ENCODE measurements at regions not wholly inside any gene's neighbourhood (a gene's known extent, or its start where the extent isn't known, plus 50 kb on each side); places are given as distances from the start of the nearest gene placed in this dataset.

DNA sequence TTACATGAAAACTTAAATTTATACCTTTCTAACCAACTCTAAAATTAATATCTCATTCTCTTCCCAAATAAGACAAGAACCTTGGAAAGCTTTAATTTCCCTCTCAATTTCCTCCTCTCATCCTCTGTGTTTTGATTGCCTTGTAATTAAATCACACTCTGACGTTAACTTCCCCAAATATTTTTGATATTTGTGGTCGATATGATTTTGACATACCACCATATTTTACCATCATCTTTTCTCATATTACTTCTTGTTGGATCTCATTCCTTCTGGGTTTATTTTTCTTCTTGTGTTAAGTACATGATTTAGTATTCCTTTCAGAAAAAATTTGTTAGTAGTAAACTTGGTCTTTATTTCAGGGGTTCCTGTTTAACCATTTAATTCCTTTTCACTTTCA is 69.6 kb downstream of the RDH14 start:
- peaks cover 10% of the 10 kb centered on the region for H3K27me3 Mint-ChIP-seq (ENCODE audit: low read depth)
- H3K4me1 Mint-ChIP-seq (ENCODE audit: low read depth): peaks cover 10% of the 10 kb centered on the region
- DNase-seq (ENCODE audit: low spot score): no peak
- H3K9me3 Mint-ChIP-seq (ENCODE audit: low read depth): no peaks in the 10 kb centered on the region
- H3K27ac Mint-ChIP-seq (ENCODE audit: unreplicated experiment): no peak overlapping the region
- H3K4me3 Mint-ChIP-seq (ENCODE audit: unreplicated experiment): no peak overlapping the region
- no peaks in the 10 kb centered on the region for H3K36me3 Mint-ChIP-seq (ENCODE audit: low read depth)
- no peak for TF ChIP-seq CTCF (IDR thresholded peaks at IDR 0.05)

GRCh38 chr2:18487106-18487913 is 73.1 kb downstream of the RDH14 start:
- DNase-seq (ENCODE audit: low spot score): no peak
- no peak overlapping the region for H3K27ac Mint-ChIP-seq (ENCODE audit: unreplicated experiment)
- no peaks in the 10 kb centered on the region for H3K36me3 Mint-ChIP-seq (ENCODE audit: low read depth)
- peaks cover 3% of the 10 kb centered on the region for H3K4me1 Mint-ChIP-seq (ENCODE audit: low read depth)
- no peaks in the 10 kb centered on the region for H3K9me3 Mint-ChIP-seq (ENCODE audit: low read depth)
- H3K4me3 Mint-ChIP-seq (ENCODE audit: unreplicated experiment): no peak overlapping the region
- H3K27me3 Mint-ChIP-seq (ENCODE audit: low read depth): no peaks in the 10 kb centered on the region
- no peak for TF ChIP-seq CTCF (IDR thresholded peaks at IDR 0.05)

GRCh38 chr2:18484625-18485024 is 75.8 kb downstream of the RDH14 start:
- Mint-ChIP-seq H3K4me1 (ENCODE audit: low read depth) (peaks cover 9% of the 10 kb centered on the region), H3K27me3 (ENCODE audit: low read depth) (no peaks in the 10 kb centered on the region)
- no peak for TF ChIP-seq CTCF (IDR thresholded peaks at IDR 0.05)

GRCh38 chr2:18483896-18484295 is 76.6 kb downstream of the RDH14 start:
- Mint-ChIP-seq H3K27me3 (ENCODE audit: low read depth) (no peaks in the 10 kb centered on the region), H3K4me1 (ENCODE audit: low read depth) (peaks cover 9% of the 10 kb centered on the region), H3K4me3 (ENCODE audit: unreplicated experiment) (no peak overlapping the region), H3K9me3 (ENCODE audit: low read depth) (no peaks in the 10 kb centered on the region), H3K27ac (ENCODE audit: unreplicated experiment) (no peak overlapping the region), H3K36me3 (ENCODE audit: low read depth) (no peaks in the 10 kb centered on the region)
- no peak for TF ChIP-seq CTCF (IDR thresholded peaks at IDR 0.05)
- no peak for DNase-seq (ENCODE audit: low spot score)

More at GRCh38 chr2:18484625-18485024, 75.8 kb downstream of the RDH14 start:
- DNase-seq (ENCODE audit: low spot score): no peak
- no peaks in the 10 kb centered on the region for H3K9me3 Mint-ChIP-seq (ENCODE audit: low read depth)
- no peak overlapping the region for H3K4me3 Mint-ChIP-seq (ENCODE audit: unreplicated experiment)
- no peak overlapping the region for H3K27ac Mint-ChIP-seq (ENCODE audit: unreplicated experiment)
- H3K36me3 Mint-ChIP-seq (ENCODE audit: low read depth): no peaks in the 10 kb centered on the region

DNA sequence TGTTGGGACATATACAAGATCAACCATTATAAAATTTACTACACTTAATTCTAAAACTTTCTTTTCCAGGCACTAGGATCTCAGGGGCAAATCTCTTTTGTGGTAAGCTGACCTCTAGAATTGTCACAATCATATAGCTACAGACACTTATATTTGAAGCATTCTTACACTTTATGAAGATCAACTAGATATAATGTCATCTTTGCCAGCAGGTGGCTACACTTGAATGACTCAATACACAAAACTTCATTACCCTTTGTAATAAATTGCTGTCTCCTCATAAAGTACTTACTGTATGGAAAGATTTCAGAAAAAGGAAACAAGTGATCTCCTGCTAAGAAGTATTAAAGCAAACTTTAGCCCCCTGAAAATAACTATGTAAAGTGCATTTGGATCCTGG is 77.8 kb downstream of the RDH14 start:
- peak; percentile 40 for TF ChIP-seq CTCF (IDR thresholded peaks at IDR 0.05)
- H3K36me3 Mint-ChIP-seq (ENCODE audit: low read depth): no peaks in the 10 kb centered on the region

More for the DNA sequence above, 77.8 kb downstream of the RDH14 start:
- Mint-ChIP-seq H3K27me3 (ENCODE audit: low read depth) (no peaks in the 10 kb centered on the region), H3K4me1 (ENCODE audit: low read depth) (peaks cover 9% of the 10 kb centered on the region), H3K9me3 (ENCODE audit: low read depth) (no peaks in the 10 kb centered on the region), H3K27ac (ENCODE audit: unreplicated experiment) (no peak overlapping the region), H3K4me3 (ENCODE audit: unreplicated experiment) (no peak overlapping the region)
- no peak for DNase-seq (ENCODE audit: low spot score)

Data from chondrocyte (in vitro differentiated cells).